Activated T-cell treated with anti-CD3 and anti-CD28 coated beads, Interleukin-2, amount 50 U/mL, for 72 hours (primary cell): ENCODE measurements at regions not wholly inside any gene's neighbourhood (a gene's known extent, or its start where the extent isn't known, plus 50 kb on each side); places are given as distances from the start of the nearest gene placed in this dataset.

Experiments used
- ATAC-seq, 2 donors: fragments of 150-1000 bp; cut with Tn5 transposase; replicated peaks in 1 of 2; 2 replicates each; pipeline ENCODE4 v1.10.0; 2021; ENCODE audit warnings: moderate library complexity in 2 of 2, mild to moderate bottlenecking in 1 of 2
- DNase-seq, 2 donors: peaks; one replicate each; pipeline ENCODE4 v3.0.0; 2021 to 2022; ENCODE audit warnings: mixed read lengths in 1 of 2
- H3K27ac Mint-ChIP-seq: one replicate; pipeline ENCODE4 v1.8.0; 2022; ENCODE audit warnings: mild to moderate bottlenecking, moderate library complexity, mixed read lengths
- H3K27me3 Mint-ChIP-seq: one replicate; pipeline ENCODE4 v1.8.0; 2022; ENCODE audit warnings: low read depth, mixed read lengths
- H3K36me3 Mint-ChIP-seq, 2 donors: one replicate each; pipeline ENCODE4 v1.8.0; 2022; ENCODE audit warnings: mixed read lengths in 2 of 2, mild to moderate bottlenecking in 1 of 2; ENCODE audit not compliant: insufficient read depth in 2 of 2
- H3K4me1 Mint-ChIP-seq: one replicate; pipeline ENCODE4 v1.8.0; 2022; ENCODE audit warnings: low read depth, mixed read lengths
- H3K4me3 Mint-ChIP-seq, 2 donors: one replicate each; pipeline ENCODE4 v1.8.0; 2022; ENCODE audit warnings: mild to moderate bottlenecking in 2 of 2, mixed read lengths in 2 of 2, moderate library complexity in 2 of 2
- H3K9me3 Mint-ChIP-seq, 2 donors: one replicate each; pipeline ENCODE4 v1.8.0; 2022; ENCODE audit warnings: mixed read lengths in 2 of 2

DNA sequence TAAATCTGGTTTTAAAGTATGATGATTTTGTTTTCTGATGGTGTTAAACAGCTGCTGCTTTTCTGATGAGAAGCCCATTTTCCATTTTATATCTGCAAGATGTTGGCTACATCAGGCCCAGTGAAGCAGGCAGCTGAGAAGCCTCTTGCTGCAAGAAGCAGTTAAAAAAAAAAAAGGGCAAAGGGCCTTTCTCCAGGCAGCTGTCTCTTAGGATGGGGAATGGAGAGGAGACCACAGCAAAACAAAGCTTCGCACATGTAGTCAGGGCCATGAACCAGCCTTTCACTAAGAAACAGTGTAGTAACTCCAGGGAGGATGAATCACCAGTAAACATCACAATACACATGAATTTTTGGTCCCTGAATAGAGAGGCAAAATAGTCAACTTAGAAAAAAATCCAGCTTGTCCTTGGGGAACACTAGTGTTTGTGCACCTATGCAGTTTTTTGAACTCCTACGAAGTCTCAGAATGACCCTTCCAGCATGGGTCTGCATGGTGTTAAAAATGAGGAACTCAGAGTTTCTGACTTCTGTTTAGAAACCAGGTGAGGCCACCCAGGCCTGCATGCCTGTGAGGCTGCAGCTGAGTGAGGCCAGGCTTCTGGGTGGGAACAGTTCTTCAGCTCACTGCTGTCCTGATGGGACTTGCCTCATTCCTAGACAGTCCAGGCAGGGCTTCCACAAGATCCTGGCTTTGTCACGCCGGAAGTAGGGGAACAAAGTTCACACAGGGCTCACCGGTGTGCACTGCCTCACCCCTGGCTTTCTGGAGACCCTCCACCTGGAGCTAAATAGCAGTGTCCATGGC, 518.7 kb downstream of the MCTP2 start:
- Mint-ChIP-seq H3K9me3 (no peaks in the 10 kb centered on the region), H3K27me3 (peaks cover 15% of the 10 kb centered on the region), H3K4me3 (no peak overlapping the region), H3K27ac (no peak overlapping the region), H3K4me1 (no peaks in the 10 kb centered on the region), H3K36me3 (no peaks in the 10 kb centered on the region)
- DNase-seq (no peak), ATAC-seq (no peak)

DNA sequence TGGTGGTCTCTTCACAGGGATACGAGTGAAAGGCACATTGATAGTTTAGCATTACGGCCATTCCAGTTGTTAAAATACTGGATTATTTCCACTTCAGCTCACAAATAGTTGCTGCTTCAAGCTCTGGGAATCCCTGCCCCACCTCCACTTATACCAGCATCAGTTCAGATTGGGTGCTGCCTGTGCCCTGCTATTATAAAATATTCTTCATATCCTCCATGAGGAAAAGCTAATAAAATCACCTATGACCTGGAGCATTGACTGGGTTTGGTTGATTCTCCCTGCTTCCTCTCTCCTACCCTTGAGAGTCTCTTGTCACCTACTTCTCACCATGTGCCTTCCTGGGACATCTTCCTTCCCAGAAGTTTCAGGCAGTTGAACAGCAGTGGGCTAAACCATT, 529.0 kb downstream of the MCTP2 start:
- no peak for DNase-seq
- H3K4me1 Mint-ChIP-seq = no peaks in the 10 kb centered on the region
- no peaks in the 10 kb centered on the region for H3K27me3 Mint-ChIP-seq
- peaks cover 0 to 2% of the 10 kb centered on the region in 2 donors for H3K9me3 Mint-ChIP-seq
- no peak overlapping the region for H3K4me3 Mint-ChIP-seq
- H3K36me3 Mint-ChIP-seq = no peaks in the 10 kb centered on the region
- no peak for ATAC-seq
- H3K27ac Mint-ChIP-seq = no peak overlapping the region

DNA sequence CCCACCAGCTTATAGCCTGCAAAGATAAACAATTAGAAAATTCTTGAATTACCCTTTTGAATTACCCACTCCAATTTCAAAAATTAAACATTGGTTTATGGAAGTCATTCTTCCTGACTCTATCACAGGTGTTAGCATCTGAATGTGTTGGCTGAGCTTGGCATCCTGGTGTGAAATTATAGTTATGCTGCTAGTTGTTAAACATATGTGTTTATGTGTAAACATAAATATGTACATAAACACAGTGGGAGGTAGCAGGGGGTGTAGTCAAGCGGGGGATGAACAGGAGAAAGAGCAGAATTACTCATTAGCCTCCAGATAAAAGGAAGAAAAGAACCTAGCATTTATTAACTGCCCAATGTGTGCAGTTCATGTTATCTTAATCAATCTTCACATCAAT, 530.2 kb downstream of the MCTP2 start:
- peaks cover 0 to 2% of the 10 kb centered on the region in 2 donors for H3K9me3 Mint-ChIP-seq
- DNase-seq (no peak), ATAC-seq (no peak)
- no peaks in the 10 kb centered on the region for H3K36me3 Mint-ChIP-seq
- H3K4me1 Mint-ChIP-seq = no peaks in the 10 kb centered on the region
- no peak overlapping the region for H3K4me3 Mint-ChIP-seq
- no peak overlapping the region for H3K27ac Mint-ChIP-seq
- no peaks in the 10 kb centered on the region for H3K27me3 Mint-ChIP-seq

DNA sequence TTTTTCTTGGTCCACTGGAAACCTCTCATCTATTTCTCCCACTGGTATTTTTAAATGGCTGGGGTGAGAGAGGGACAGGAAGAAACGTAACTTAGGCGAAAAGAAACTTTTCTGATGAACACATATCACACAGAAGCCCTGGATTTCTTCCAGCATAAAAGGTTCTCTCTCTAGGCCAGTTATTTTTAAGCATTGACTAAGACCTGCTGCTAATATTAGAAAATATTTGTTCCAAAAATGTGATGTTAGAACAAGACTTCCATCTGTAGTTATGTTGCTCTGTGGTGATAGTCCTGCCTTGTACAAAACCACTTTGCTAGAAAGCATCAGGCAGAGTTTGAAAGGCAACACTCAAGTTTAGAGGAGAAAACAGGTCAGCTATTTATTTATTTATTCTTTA, 537.7 kb downstream of the MCTP2 start:
- Mint-ChIP-seq H3K36me3 (no peaks in the 10 kb centered on the region), H3K4me1 (no peaks in the 10 kb centered on the region), H3K9me3 (peaks cover 0 to 2% of the 10 kb centered on the region in 2 donors), H3K4me3 (no peak overlapping the region), H3K27ac (no peak overlapping the region), H3K27me3 (no peaks in the 10 kb centered on the region)
- DNase-seq = no peak
- ATAC-seq = no peak

DNA sequence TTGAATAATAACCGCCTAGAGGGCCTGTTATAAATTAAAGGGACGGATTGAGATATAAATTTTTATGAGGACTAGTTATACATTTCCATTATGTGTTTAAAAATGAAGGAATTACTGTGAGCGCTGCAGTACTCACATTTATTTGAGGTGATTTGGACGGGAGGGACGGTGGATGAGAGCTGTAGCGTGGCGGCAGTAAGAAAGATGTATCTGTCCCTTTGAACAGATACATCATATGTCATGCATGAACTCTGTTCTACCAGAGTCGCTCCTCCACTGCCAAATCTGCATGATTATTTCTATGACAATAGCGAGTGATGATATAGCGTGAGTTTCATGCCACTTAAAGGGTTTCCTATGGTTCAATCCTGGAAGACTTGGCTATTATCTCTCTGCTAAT, 538.8 kb downstream of the MCTP2 start:
- DNase-seq (no peak), ATAC-seq (no peak)
- no peaks in the 10 kb centered on the region for H3K4me1 Mint-ChIP-seq
- H3K9me3 Mint-ChIP-seq = peaks cover 0 to 2% of the 10 kb centered on the region in 2 donors
- no peak overlapping the region for H3K4me3 Mint-ChIP-seq
- no peaks in the 10 kb centered on the region for H3K36me3 Mint-ChIP-seq
- no peaks in the 10 kb centered on the region for H3K27me3 Mint-ChIP-seq
- no peak overlapping the region for H3K27ac Mint-ChIP-seq

DNA sequence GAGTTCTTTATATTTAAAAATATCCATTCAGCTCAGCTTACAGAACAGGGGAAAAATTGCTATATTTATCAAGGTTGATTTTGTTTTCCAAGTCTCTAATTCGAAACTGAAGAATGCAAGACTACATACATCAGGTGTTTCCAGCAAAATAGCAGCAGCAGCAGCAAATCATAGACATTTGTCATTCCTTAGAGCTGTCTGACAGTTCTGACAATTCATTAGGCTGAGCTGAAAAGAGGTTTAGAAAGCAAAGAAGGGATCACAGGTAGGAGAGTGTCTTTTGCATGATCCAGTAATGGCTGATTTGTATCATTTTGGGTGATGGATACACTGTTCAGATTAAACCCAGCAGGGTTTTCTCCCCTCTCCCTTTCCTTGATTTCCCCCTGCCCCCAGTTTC, 545.7 kb downstream of the MCTP2 start:
- Mint-ChIP-seq H3K27me3 (no peaks in the 10 kb centered on the region), H3K9me3 (no peaks in the 10 kb centered on the region), H3K27ac (no peak overlapping the region), H3K4me1 (no peaks in the 10 kb centered on the region), H3K4me3 (no peak overlapping the region), H3K36me3 (no peaks in the 10 kb centered on the region)
- ATAC-seq (no peak), DNase-seq (no peak)

DNA sequence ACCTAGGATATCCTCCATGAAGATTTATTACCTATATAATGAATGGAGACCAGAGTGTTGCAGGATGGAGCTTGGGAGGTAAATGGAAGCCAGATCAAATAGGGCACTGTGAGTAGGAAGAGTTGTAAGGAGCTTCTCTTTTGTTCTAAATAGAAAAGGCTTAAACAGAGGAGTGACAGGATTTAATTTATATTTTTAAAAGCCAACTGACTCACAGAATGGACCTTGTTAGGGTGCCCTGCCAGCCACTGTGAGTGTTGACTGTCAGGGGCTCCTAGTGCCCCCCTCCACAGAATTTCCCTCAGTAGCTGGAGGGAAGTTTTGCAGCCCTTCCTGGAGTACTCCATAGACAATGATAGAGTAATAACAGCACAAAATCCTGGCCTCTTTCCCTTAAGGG, 547.5 kb downstream of the MCTP2 start:
- Mint-ChIP-seq H3K27ac (no peak overlapping the region), H3K36me3 (no peaks in the 10 kb centered on the region), H3K27me3 (no peaks in the 10 kb centered on the region), H3K4me1 (no peaks in the 10 kb centered on the region), H3K9me3 (peaks cover 0 to 1% of the 10 kb centered on the region in 2 donors), H3K4me3 (no peak overlapping the region)
- no peak for ATAC-seq
- DNase-seq = no peak

DNA sequence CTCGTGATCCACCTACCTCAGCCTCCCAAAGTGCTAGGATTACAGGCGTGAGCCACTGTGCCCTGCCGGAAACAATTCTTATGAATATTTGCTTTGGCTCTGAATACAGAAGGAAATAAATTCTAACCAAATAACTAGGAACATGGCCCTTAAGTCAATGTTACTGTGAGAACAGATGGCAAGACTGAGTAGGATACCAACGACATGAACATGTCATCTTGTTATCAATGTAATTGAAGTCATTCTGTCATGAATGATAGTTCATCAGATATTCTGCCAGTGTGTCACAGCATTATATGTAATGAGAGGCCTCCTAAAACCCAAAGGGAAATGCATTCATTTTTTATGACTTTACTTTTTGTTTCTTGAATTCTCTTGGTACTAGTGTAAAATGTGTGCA, 548.8 kb downstream of the MCTP2 start:
- no peak overlapping the region for H3K4me3 Mint-ChIP-seq
- DNase-seq (no peak), ATAC-seq (no peak)
- H3K27ac Mint-ChIP-seq = no peak overlapping the region
- H3K9me3 Mint-ChIP-seq = peaks cover 0 to 1% of the 10 kb centered on the region in 2 donors
- no peaks in the 10 kb centered on the region for H3K27me3 Mint-ChIP-seq
- H3K36me3 Mint-ChIP-seq = no peaks in the 10 kb centered on the region
- H3K4me1 Mint-ChIP-seq = no peaks in the 10 kb centered on the region

DNA sequence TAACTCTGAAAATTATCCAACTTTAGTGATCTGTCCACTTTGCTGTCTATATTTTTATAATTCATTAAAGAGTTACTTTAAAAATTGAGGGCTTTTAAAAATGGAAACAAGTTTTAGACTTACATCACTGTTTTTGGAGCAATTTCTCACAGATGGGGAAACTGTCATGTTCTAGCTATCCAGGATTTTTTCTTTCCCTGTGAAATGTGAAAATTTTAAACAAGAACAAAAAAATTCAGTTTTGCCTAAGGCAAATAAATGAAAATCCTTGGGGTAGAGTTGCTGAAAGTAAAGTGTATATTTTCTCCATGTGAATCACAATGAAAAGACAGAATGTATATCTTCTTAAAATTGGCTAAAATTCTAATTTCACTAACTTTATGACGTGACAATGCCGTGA, 553.7 kb downstream of the MCTP2 start:
- Mint-ChIP-seq H3K27me3 (peaks cover 6% of the 10 kb centered on the region), H3K9me3 (peaks cover 4 to 6% of the 10 kb centered on the region in 2 donors), H3K4me1 (no peaks in the 10 kb centered on the region), H3K36me3 (no peaks in the 10 kb centered on the region), H3K4me3 (no peak overlapping the region), H3K27ac (no peak overlapping the region)
- ATAC-seq = no peak
- DNase-seq = no peak

DNA sequence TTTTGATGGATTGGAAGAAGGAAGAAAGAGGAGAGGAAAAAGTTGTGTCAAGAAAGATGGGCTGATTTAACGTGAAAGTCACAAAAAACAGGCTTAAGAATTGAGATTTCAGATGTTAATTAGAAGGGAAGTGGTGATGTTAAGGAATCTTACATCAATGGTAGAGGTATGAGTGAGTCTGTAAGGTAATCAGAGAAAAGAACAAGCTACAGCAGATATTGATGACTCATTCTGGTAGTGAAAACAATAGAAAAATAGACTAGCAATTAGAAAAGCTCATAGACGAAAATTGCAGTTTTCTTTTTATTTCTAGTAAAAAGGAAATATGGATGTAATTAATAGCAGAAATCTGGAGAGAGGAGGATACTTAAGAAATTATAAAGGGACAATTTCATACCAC, 559.6 kb downstream of the MCTP2 start:
- no peaks in the 10 kb centered on the region for H3K36me3 Mint-ChIP-seq
- no peak overlapping the region for H3K4me3 Mint-ChIP-seq

DNA sequence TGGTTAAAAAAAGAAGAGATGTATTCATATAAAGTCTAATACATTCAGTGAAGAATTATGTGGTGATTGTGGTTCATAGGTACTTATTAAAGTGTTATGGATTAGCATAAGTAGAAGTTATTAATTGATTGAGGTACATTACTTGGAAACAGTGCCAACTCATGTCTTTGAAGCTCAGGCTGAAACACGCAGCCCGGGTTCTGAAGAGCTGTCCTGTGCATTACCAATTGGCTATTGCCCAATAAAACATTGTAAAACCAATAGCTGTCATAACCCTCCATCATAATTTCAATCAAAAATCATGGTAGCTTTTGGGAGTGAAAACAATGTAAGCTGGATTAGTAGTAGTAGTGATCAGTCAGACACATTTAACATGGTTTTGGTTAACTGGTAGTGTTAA, 560.1 kb downstream of the MCTP2 start:
- no peak overlapping the region for H3K27ac Mint-ChIP-seq
- no peak overlapping the region for H3K4me3 Mint-ChIP-seq
- peaks cover 4 to 7% of the 10 kb centered on the region in 2 donors for H3K9me3 Mint-ChIP-seq
- ATAC-seq (no peak), DNase-seq (no peak)
- H3K36me3 Mint-ChIP-seq = no peaks in the 10 kb centered on the region
- H3K4me1 Mint-ChIP-seq = no peaks in the 10 kb centered on the region
- H3K27me3 Mint-ChIP-seq = peaks cover 6% of the 10 kb centered on the region

More for the DNA sequence above, 559.6 kb downstream of the MCTP2 start:
- no peak overlapping the region for H3K27ac Mint-ChIP-seq
- H3K27me3 Mint-ChIP-seq = peaks cover 6% of the 10 kb centered on the region
- no peak for DNase-seq
- H3K4me1 Mint-ChIP-seq = no peaks in the 10 kb centered on the region
- no peak for ATAC-seq
- peaks cover 4 to 7% of the 10 kb centered on the region in 2 donors for H3K9me3 Mint-ChIP-seq

DNA sequence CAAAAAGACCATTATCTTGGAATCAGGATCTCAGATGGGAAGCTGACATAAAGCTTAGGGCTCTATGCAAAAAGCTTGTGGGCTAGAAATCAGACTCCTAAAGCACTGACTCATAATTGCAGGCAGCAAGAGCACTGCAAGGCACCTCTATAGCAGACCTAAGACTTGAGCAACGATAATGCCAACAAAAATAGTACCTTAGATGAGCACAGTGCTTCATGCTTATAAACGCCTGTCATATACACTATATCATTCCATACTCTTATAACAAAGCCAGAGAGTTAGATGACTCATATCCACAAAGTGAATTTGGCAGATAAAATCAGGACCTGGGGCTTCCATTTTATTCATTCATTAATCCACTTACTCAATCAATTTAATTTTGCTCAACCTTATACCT, 560.8 kb downstream of the MCTP2 start:
- Mint-ChIP-seq H3K27ac (no peak overlapping the region), H3K4me3 (no peak overlapping the region), H3K4me1 (no peaks in the 10 kb centered on the region), H3K27me3 (peaks cover 6% of the 10 kb centered on the region), H3K9me3 (peaks cover 4 to 7% of the 10 kb centered on the region in 2 donors), H3K36me3 (no peaks in the 10 kb centered on the region)
- no peak for DNase-seq
- no peak for ATAC-seq

DNA sequence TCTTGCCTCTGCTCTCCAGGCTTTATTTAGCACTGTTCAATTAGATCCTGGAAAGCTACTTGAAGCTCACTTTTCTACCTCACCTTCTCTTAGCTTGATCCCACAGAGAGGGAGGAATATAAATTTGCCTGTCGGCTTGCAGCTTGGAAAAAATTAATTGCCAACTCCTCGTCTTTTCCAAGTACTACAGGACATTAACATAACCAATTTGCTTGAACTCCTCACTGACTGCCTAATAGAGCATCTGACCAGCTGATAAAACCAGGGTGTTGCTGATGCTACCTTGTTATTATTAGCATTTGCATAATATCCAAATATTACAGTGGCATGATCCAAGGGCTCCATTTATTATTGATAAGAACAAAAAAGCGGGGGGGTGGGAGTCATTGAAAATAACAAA, 561.8 kb downstream of the MCTP2 start:
- Mint-ChIP-seq H3K9me3 (peaks cover 4 to 7% of the 10 kb centered on the region in 2 donors), H3K4me1 (no peaks in the 10 kb centered on the region), H3K36me3 (peaks cover 0 to 2% of the 10 kb centered on the region in 2 donors), H3K4me3 (no peak overlapping the region), H3K27me3 (peaks cover 2% of the 10 kb centered on the region), H3K27ac (no peak overlapping the region)
- ATAC-seq (no peak), DNase-seq (no peak)

DNA sequence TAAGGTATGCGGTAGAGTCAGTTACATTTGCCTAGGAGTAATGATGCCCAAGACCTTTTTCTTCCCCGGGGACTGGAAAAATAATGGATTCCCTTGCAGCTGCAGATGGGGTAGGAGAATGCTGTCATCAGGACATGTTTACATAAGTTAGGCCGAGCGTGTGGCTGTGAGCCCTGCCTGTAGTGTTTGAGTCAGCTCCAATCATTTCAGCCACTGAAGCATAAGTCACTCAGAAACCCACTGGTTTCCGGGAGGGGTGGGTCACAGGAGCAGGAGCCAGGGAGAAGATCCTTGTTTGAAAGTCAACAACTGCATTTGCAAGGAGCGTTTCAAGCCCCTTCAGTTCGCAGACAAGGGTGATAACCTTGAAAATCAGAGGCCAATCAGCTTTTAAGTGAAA, 562.3 kb downstream of the MCTP2 start:
- H3K27me3 Mint-ChIP-seq = no peaks in the 10 kb centered on the region
- H3K4me1 Mint-ChIP-seq = no peaks in the 10 kb centered on the region
- DNase-seq = no peak
- H3K9me3 Mint-ChIP-seq = peaks cover 2 to 4% of the 10 kb centered on the region in 2 donors
- no peak for ATAC-seq
- no peak overlapping the region for H3K27ac Mint-ChIP-seq
- no peak overlapping the region for H3K4me3 Mint-ChIP-seq
- H3K36me3 Mint-ChIP-seq = peaks cover 0 to 2% of the 10 kb centered on the region in 2 donors
